ENCODE measurements at regions not wholly inside any gene's neighbourhood (a gene's known extent, or its start where the extent isn't known, plus 50 kb on each side); places are given as distances from the start of the nearest gene placed in this dataset.

DNA sequence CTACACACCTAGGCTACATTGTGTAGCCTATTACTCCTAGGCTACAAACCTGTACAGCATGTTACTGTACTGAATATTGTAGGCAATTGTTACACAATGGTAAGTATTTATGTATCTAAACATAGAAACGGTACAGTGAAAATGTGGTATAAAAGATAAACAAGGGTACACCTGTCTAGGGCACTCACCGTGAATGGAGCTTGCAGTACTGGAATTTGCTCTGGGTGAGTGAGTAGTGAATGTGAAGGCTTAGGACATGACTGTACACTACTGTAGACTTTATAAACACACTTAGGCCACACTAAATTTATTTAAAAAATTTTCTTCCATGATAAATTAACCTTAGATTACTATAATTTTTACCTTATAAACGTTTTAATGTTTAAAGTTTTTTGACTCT is 171.7 kb upstream of the NCAM1 start:
- TF ChIP-seq POLR2AphosphoS5 (IDR thresholded peaks at IDR 0.05; ENCODE audit: low read depth, low read length), result no peak
- no peak for TF ChIP-seq RAD21 (IDR thresholded peaks at IDR 0.05; ENCODE audit: low read depth)
- no peak for TF ChIP-seq CTCF (IDR thresholded peaks at IDR 0.05 in 2 of 3, conservative IDR thresholded peaks at IDR 0.05 in 1 of 3; ENCODE audit: borderline replicate concordance in 1 of 3, insufficient read depth in 1 of 3, low read depth in 2 of 3, low read length in 2 of 3)
- no peak for TF ChIP-seq EZH2 (IDR thresholded peaks at IDR 0.05)
- TF ChIP-seq CEBPB (IDR thresholded peaks at IDR 0.05; ENCODE audit: low read depth), result no peak
- no peak for TF ChIP-seq YY1 (IDR thresholded peaks at IDR 0.05; ENCODE audit: extremely low read depth, insufficient replicate concordance, low read depth, low read length)
- TF ChIP-seq POLR2A (IDR thresholded peaks at IDR 0.05; ENCODE audit: borderline replicate concordance, extremely low read depth, insufficient read depth, insufficient read length), result no peak
- no peak for TF ChIP-seq SRF (IDR thresholded peaks at IDR 0.05; ENCODE audit: low read depth)
- no peak for TF ChIP-seq ELF1 (IDR thresholded peaks at IDR 0.05; ENCODE audit: borderline replicate concordance, low read depth)

All from HCT116 (cell line).